ENCODE measurements at regions not wholly inside any gene's neighbourhood (a gene's known extent, or its start where the extent isn't known, plus 50 kb on each side); places are given as distances from the start of the nearest gene placed in this dataset.
"Not testable (repeated sequence)": the region's sequence is repeated elsewhere in the genome, so short reads cannot be mapped to it uniquely, and the experiment has no call there.

- no peak for DNase-seq
Measured at GRCh38 chr4:148852092-148852699, 410.0 kb upstream of the NR3C2 start.

- no peak for DNase-seq
Measured at GRCh38 chr4:148850257-148850995, 408.2 kb upstream of the NR3C2 start.

GRCh38 chr4:148849581-148849980 is 407.4 kb upstream of the NR3C2 start:
- DNase-seq: no peak

DNA sequence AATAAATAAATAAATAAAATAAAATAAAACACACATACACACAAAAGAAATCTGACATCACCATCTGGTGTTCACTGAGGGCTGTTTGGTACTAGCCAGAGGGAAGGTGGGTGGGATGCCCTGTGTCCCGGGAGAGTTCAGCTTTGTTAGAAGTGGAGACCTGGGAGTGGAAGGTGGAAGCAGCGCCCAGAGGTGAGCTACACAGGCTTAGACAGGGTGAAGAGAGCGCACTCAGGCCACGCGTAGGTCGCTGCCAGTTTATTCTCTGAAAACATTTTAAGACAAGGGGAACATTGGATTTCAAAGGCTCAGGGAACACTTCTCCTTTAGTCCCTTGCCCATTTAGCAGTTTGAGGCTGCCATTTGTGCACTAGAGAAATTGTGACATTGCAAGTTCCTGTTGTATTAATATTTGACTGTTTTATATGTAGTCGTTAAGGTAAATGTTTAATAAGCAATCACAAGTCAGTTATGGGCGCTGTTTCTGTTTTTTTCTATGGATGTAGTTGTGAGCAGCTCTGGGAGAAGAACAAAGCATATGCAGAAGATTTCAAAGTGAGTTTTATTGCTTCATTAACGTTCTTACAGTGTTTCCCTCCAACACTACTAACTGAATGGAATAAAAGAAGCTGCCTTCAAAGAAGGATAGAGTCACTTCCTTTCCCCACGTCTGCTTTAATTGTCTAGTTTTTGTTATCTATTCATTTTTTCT is 405.5 kb upstream of the NR3C2 start:
- no peak for DNase-seq

DNA sequence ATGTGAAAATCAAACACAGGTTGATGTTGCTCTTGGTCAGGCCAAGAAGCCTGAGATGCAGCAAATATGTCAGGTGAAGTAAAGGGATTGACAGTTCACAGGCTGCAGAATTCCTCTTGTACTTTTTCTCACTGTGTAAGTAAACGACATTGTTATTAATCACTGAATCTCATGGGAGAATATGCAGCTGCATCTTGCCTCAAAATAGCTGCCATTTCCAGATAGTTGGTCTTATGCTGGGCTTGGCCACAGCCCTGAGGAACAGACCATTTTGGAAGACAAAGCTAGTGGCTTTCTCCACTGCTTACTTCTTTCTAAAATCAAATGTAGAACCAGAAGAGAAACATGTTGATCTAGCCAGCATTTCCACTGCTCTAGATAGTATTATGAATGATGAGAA is 403.4 kb upstream of the NR3C2 start:
- DNase-seq: no peak

DNA sequence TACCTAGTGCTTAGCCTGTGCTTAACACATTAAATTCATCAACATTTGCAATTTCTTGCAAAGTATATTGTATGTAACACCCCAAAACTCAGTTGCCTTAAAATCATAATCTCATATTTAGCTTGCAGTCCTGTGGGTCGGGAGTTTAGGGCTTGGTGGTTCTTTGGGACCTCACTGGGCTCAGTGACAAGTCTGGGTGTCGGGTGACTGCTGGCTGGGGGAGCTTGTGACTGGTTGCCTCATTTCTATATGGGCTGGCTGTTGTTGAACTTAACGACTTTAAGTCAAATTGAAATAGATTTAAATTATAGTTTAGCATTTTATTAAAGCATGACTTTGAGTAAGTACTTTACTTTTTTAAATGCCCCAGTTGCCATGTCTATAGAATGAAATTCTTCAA is 401.4 kb upstream of the NR3C2 start:
- no peak for DNase-seq

GRCh38 chr4:148842843-148843242 is 400.6 kb upstream of the NR3C2 start:
- no peak for DNase-seq

DNA sequence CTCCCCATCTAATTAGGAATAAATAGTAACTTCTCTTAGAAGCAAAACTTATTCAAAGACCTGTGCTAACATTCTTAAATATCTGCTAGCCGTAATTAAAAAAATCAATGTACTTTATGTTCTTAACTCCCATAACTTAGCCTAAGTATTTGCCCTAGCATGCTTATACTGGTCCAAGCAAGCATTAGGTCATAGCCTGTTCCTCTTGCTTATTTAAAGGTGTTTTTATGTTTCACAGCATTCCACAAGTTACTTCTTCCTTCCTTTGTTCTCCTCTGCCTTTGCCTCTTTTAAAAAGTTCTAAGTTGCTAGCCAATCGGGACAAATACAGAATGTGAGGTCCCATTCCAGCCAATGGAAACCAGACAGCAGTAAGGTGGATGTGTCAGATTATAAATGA is 395.4 kb upstream of the NR3C2 start:
- not testable (repeated sequence) for DNase-seq

DNA sequence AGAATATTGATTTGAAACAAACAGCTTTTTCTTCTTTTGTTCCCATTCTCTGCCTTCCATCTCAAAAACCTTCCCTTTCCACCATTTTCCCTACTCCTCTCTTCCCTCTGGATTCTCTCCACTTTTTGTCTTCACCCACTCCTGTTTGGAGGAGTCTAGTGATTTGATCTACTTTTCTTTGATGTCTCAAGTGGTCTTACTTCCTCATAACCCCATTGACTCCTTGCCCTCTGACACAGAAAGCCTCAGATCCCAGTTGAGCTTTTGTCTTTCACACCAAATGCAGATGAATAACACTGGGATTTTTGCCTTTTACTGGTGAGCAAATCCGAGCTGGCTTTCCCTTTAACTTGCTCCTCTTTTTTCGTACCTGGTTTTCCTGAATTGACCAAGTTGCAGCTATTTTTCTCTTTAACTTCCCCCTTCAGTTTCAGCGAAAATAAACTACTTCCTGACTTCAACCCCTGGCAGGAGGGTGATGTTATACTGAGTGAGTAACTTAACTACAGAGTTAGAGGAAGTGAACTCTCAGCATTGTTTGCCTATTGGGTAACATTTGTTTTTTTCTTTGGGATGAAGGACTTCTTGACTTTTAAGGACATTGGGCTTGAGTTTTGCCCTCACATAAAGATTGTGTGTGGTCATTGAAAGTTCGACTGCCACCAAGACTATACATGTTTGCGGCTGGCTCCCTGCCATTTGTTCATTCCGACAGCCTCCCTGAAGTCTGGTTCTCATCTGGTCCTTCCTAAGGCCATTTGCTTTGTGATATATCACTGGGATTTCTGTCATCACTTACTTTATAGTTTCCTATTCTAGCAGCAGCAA is 392.8 kb upstream of the NR3C2 start:
- DNase-seq: no peak

GRCh38 chr4:148831945-148832344 is 389.7 kb upstream of the NR3C2 start:
- DNase-seq: no peak

DNA sequence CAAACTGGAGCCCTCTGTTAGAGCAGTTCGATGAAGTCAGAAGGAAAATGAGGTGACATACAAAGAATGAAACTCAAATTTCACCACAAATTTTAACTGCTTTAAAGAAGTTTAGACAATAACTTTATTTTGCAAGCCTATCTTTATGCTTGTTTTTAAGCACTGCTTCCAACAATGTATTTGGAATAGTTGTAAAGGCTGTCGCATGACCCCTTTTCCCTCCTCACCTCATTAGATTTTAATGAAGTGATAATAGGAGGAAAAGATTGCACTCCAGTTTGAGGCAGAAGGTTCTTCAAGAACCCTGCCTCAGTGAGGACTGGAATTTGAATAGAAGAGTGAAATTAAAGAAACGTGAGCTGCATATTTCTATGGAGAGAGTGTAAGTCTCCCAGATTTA is 386.1 kb upstream of the NR3C2 start:
- no peak for DNase-seq

DNA sequence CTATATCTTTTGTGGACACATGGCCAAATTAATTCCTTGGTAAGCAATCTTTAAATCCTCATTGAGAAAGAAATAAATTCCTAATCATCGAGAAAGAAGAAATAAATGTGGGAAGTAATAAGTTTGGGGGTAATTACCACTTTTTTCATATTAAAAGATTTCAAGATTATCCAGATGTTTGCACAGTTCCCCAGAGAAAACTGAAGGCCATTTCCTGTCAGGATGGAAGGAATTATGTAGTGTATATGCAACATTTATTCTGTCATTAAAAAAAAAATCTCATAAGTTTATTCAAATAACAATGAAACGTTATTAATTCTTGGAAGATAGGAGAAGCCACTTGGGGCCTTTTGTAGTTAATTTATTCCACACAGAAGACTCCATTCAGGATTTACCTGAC is 385.6 kb upstream of the NR3C2 start:
- no peak for DNase-seq

DNA sequence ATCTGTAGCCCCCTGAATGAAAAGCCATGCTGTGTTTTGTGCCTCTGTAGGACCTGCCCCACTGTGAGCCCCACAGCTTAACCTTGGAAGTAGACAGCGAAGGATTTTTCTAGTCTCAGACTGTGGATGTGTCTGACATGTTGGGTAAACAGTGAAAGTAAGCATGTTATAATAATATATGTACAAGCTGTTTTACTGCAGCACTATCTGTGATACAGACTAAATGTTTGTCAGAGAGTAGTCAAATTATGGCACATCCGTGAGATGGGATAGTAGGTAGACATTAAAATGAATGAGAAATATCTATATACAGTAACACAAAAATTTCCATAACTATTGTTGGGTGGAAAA is 381.2 kb upstream of the NR3C2 start:
- no peak for DNase-seq

- no peak for DNase-seq
Measured at GRCh38 chr4:148822572-148823418, 380.6 kb upstream of the NR3C2 start.

DNA sequence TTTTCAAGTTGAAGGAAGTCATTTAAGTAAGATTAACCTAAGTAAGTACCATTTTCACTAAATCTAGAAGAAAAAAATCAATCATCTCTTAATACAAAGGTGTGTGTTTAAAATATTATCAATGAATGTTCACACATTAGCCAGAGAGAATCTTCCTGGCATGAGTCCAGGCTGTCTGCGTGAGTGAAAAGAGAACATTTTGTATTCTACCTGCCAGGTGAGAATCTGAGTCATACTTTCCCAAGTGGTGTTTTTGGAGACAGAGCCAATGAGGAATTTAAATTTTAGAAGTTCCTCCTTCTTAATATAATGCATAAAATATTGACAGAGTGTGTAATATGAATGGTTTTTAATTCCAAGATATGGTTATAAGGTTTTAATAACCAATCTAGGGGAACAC is 371.8 kb upstream of the NR3C2 start:
- no peak for DNase-seq

DNA sequence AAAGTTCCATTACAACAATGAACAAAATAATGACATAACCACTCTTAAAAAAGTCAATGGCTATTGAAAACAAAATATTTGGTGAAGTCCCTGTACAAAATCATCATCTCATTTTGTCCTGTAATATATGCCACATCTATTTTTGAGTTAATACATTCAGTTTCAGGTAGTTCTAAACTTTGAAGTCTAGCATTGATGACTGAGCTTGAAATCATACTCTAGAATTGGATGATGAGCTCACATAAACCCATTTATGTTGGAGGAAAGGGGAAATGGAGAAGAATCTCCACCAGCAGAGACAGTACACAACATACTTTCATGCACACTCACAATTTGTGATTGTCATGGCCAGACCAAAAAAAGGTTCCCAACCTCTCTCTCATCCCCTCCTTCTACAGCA is 371.1 kb upstream of the NR3C2 start:
- DNase-seq: no peak

- DNase-seq: no peak
Measured at GRCh38 chr4:148812101-148812500, 369.9 kb upstream of the NR3C2 start.

DNA sequence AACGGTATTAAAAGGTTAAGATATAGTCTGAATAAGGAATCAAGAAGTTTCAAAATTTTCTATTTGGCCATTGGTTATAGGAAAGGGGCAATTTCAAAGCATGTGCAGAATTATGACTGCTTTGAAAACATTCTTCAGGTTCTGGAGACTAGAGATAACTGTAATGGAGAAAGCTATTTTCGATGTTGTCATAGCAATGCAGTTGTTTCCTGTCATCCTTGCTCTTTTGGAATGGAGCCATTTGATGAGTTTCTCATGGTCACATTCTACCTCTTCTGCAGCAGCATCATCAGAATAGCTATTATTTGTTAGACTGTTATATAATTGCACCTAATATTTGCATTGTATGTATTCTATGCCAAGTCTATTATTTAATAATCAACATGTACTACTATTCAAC is 368.2 kb upstream of the NR3C2 start:
- DNase-seq: no peak

DNA sequence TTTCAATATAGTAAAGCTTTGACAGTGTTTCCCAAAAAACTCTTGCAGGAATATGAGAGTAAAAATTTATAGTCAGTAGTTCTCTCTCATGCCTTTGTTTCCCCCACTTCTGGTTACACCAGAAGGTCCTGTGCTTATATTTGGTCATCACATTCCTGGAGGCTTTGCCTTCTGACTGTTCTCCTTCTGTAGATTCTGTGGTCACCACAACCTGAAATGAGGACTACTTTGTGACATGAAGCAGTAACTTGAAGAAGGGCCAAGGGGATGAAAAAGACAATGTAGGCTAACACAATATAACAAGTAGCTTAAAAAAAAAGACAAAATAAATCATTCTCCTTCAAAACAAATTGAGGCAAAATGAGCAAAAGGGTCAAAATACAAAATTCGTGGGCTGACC is 366.2 kb upstream of the NR3C2 start:
- no peak for DNase-seq

DNA sequence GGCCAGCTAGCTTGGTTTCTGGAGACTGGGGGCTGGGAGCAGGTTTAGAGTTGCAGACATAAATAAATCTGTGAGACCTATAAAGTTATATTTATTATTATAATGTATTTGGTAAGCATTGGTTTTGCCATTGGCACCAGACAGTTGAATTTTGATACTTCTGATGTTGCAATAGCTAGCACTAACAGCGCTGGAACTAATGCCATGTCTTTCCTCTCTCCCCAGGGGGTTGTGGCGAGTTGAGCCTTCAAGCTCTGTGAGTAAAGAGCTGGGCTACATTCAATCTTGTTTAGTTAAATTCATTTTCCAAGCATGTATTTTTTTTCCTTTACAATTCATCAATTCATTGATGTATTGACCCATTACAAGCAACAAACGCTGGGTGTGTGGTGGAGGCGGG is 358.7 kb upstream of the NR3C2 start:
- no peak for DNase-seq

GRCh38 chr4:148800336-148800885 is 358.2 kb upstream of the NR3C2 start:
- no peak for DNase-seq

GRCh38 chr4:148795156-148795864 is 353.1 kb upstream of the NR3C2 start:
- DNase-seq: no peak
